ENCODE measurements at regions not wholly inside any gene's neighbourhood (a gene's known extent, or its start where the extent isn't known, plus 50 kb on each side); places are given as distances from the start of the nearest gene placed in this dataset.

DNA sequence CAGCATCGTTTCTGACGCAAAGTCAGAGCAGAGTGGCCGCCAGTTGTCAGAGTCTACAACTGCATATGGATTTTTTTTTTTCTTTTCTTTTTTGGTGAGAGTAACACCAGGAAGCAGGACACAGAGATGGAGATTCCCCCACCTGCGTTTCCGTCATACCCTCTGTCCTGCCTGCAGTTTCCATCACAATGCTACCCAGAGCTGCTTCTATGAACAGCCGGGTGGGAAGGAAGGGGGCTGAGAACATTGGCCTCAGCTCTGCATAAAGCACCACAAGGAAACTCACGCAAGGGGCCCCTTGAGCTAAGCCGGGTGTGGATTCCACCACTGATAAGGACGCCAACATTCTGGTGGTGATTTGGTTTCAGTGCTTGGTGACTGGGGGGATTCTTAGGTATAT, 183.5 kb upstream of the AFDN start:
- no peak for DNase-seq
- no peak for ATAC-seq (ENCODE audit: poor library complexity)
- intact Hi-C loops (cut with DNase I), result no loop called here

DNA sequence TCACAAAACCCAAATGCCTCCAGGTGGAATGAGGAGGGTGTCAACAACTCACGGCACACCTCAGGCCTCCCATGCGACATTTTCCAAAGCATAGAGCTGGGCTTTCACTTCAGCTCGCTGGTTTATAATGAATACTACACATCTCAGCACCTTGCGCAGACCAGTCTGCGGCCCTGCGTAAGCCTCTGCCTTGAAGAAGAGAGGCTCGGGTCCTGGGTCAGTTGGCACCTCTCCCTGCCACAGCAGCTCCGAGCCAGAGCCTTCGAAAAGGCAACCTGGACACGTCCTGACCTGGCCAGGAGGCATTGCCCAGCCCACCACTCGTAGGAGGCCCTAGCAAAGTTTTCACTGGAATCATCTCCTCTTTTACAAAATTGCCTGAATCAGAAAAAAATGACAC, 183.0 kb upstream of the AFDN start:
- ATAC-seq (ENCODE audit: poor library complexity), result no peak
- DNase-seq, result no peak
- intact Hi-C loops (cut with DNase I), result no loop called here

DNA sequence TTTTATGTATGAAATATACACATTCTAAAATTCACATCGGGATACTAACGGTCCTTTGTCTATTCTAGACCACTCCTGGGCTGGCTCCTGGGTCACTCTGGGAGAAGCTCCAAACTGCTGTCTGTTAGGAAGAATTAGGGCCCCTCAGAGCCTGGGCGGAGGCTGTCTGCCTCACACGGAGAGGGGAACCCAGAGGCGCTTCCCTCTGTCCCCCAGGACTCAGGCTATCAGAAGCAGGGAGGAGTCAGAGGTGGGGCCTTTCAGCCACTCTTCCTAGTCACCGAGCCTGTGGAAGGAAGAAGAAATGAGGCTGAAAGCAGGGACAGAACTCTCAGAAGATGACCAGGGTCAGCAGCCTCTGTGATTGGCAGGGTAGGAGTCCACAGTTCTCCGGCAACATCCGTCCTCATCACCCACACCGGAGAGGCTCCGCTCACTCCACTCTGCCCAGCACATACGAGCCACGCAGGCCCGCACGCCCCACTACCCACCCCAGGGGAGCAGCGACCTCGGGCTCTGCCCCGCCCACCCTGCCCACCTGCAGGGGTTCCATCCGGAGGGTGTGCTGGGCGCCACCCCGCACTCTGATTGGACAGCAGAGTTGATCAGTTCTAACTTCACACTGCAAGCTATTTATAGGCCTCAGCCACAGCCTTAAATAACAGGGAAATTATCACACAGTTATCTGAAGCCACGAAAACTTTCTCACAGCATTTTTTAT, 182.1 kb upstream of the AFDN start:
- no peak for DNase-seq
- intact Hi-C loops (cut with DNase I), result no loop called here
- ATAC-seq (ENCODE audit: poor library complexity), result peak; percentile 84

DNA sequence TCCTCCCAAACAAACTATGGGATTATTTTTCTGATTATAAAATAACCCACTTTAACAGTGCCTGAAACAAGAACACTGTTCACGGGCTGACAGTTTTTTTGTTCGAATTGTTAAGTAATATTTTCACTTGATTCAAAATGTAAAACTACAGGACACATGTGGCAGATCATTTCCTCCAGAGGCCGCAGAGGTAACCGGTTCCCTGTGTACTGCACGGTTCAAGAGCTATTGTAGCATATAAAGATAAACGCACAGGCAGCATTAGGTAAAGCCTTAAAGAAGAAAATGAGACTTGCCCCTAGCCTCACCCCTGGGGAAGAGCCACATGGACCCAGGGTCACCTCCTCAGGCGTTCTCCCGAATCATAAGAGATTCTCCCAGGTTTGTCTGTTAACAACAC, 181.3 kb upstream of the AFDN start:
- intact Hi-C loops (cut with DNase I), result no loop called here
- DNase-seq, result no peak
- peak; percentile 57 for ATAC-seq (ENCODE audit: poor library complexity)

DNA sequence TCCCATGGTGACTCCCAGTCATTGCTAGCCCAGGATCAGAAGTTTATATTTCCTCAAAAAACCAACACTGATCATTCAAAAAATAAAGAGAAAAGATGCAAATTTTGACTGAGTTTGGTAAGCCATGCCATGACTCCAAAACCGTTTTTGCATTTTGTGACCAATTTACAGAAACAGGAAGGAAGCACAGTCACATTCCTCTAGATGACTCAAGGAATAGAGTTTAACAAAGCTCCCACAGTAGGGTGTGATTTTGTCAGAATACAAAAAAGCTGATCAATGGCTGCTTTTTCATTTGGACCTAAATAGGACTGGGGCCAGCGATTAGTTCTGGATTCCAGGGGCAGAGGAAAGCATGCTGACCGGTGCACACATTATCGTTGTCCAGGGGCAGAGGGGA, 179.4 kb upstream of the AFDN start:
- intact Hi-C loops (cut with DNase I), result no loop called here
- no peak for ATAC-seq (ENCODE audit: poor library complexity)

DNA sequence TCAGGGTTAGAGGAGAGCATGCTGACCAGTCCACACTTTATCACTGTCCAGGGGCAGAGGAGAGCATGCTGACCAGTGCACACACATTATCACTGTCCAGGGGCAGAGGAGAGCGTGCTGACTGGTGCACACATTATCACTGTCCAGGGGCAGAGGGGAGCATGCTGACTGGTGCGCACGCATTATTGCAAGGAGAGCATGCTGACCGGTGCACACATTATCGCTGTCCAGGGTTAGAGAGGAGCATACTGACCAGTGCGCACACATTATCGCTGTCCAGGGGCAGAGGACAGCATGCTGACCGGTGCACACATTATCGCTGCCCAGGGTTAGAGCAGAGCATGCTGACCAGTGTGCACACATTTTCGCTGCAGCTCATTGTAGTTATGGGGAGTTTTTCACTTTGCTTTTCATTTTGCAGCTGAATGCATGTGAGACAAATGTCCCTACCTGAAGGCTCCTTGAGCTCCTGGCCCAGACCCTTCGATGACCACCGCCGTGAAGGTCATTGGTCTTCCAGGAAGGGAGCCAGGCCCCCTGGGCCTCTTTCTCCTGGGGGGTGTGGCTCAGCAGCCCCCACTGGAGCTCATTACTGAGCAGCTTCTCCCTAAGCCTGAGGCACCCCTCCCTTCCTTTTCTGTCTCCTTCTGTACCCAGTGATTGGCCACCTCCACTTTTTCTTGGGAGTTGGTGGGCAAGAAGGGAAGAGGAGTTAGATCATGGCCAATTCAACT, 178.8 kb upstream of the AFDN start:
- ATAC-seq (ENCODE audit: poor library complexity), result no peak
- DNase-seq, result no peak
- intact Hi-C loops (cut with DNase I), result no loop called here

More for the DNA sequence above, 179.4 kb upstream of the AFDN start:
- no peak for DNase-seq

DNA sequence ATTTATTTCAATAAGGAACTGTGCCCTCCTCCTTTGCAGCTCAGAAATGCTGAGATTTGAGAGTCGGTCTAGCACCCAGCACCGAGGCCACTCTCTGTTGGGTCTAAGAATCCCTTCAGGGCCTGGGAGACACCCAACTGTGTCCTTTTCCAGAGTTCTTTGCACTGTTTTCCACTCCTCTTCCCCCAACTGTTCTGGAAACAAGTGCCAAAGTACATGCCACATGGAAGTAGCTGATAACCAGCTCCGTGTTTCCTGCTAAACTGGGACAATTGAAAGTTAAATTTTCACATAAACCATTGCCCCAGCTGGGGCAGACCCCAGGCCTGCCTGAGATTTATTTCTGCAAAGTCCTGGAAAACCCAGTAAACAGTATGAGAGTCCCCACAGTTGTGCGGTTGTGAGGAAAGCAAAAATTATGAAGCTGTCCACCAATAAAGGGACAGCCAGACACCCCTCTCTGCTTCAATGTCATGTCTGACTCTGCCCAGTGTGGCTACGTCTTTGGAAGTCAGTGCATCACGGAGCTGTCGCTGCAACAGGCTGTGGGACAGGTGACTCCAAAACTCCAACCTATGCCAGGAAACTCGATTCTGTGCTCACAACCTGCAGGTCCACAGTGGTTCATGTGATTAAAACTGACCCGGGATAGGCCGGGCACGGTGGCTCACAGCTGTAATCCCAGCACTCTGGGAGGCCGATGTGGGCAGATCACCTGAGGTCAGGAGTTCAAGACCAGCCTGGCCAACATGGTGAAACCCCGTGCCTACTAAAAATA, 178.0 kb upstream of the AFDN start:
- intact Hi-C loops (cut with DNase I), result no loop called here
- DNase-seq, result no peak
- ATAC-seq (ENCODE audit: poor library complexity), result no peak

DNA sequence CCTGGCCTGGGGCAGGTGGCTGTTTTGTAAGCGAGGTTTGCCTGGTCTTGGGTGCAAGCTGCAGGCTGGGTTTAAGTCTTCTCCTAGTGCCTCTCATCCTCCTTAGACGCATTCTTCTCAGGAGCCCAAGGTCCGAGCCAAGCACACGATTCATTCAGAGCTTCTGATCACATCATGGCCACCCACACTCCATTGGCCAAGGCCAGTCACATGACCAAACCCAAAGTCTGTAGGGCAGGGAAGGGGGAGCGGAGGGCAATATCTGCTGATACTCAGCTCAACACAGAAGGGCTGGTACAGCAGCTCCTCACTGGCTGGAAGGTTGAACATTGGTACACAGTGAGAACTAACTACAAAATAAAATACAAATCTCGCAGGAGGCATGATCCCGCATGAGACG, 177.2 kb upstream of the AFDN start:
- no peak for ATAC-seq (ENCODE audit: poor library complexity)
- no peak for DNase-seq
- intact Hi-C loops (cut with DNase I), result no loop called here

DNA sequence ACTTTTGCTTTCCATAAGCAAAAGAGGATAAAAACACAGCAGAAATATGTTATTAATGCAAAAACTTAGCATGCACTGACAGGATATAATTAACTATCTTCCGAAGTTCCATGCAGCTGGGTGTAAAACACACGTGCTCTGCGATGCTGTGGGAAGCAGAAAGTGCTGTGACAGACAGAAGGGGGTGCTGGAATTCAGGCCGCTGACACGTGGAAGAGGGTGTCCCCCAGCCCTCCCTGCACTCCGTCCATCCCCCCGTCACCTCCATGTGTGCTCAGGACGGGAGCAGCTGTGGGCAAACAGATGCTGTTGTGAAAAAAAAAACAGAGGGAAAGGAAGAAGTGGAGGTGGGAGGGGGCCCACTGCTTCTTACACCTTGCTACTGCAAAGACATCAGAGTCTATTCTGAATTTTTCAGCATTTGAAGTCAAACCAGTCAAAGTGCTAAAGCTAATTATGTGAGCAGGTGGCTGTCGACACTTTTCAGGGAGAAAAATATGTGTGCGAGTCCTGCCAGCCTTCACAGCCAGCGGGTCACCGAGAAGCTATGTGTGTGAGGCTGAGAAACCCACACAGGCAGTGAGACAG, 175.9 kb upstream of the AFDN start:
- ATAC-seq (ENCODE audit: poor library complexity) (no peak), DNase-seq (no peak)
- intact Hi-C loops (cut with DNase I), result no loop called here

DNA sequence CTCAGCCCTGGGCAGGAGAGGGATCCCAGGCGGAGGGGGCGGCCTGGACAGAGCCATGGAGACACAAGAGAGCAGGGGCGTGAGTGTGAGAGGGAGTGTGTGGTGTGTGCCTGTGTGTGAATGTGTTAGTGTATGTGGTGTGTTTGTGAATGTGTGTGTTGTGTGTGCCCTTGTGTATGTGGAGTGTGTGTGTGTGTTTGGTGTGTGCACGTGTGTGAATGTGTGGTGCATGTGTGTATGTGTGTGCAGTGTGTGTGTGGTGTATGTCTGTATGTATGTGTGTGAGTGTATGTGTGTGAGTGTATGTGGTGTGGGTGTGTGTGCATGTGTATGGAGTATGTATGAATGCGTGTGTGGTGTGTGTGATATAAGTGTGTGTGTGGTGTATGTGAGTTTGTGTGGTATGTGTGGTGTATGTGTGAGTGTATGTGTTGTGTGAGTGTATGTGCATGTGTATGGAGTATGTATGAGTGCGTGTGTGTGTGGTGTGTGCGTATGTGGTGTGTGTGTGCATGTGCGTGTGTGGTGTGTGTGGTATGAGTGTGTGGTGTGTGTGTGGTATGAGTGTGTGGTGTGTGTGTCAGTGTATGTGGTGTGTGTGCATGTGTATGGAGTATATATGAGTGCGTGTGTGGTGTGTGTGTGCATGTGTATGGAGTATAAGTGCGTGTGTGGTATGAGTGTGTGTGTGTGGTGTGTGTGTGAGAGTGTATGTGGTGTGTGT, 175.2 kb upstream of the AFDN start:
- no peak for DNase-seq
- intact Hi-C loops (cut with DNase I), result no loop called here
- ATAC-seq (ENCODE audit: poor library complexity), result no peak

DNA sequence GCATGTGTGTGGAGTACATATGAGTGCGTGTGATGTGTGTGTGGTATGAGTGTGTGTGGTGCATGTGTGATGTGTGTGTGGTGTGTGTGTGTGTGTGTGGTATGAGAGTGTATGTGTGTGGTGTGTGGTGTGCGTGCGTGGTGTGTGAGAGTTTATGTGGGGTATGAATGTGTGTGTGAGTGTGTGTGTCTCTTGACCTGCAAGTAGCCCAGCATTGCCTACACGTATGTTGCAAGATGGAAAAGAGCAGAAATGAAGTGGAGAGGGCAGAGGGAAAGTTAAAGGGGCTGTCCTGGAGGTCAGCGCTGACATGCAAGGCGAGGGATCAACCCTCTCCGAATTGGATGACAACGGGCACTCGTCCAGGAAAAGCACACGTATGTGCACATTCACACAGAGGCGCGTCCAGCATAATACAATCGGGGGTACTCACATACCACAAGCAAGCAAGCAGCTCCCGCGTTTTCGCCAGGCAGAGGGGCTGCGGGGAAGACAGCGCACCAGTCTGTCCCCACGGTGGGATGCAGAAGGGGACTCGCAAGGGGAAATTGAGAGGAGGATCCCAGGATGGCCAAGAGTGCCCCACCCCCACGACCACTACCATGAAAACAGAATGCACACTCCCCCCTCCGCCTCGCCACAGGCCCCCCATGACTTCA, 174.5 kb upstream of the AFDN start:
- intact Hi-C loops (cut with DNase I), result no loop called here
- DNase-seq, result no peak
- no peak for ATAC-seq (ENCODE audit: poor library complexity)

DNA sequence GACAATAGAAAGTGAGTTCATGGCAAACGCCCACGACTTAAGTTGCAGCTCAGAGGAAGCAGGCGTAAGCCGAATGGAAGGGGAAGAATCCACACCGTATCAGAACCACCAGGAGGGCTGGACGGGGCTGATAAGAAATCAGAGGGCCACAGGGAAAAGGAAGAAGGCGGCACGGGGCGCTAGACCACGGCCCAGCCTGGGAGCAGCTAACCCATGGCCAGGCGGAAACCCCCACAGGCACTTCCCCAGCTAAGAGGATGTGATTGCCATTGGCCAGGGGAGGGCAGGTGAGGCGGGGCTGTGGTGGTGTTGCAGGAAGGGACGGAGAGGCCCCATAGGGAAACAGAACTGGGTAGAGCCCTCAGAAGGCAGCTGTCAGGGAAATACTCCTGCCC, 174.0 kb upstream of the AFDN start:
- DNase-seq (no peak), ATAC-seq (ENCODE audit: poor library complexity) (no peak)
- intact Hi-C loops (cut with DNase I), result no loop called here

DNA sequence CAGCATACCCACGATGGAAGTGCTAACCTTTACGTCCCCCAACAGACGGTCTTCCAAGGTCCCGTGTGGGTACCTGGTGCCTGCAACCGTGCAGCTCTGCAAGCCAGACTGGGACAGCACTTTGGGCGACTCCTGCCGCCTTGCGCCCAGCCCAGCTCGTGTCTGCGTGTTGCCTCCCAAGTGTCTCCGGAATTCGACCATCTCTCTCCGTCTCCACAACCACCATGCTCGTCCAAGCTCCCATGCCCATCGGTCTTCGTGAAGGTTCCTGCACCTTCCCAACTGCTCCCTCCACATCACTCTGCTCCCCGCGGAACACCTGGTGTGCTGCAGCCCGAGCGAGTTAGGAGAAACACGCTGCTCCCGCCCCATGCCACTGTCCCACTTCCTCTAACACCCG, 173.2 kb upstream of the AFDN start:
- no peak for DNase-seq
- ATAC-seq (ENCODE audit: poor library complexity), result no peak
- intact Hi-C loops (cut with DNase I), result no loop called here

DNA sequence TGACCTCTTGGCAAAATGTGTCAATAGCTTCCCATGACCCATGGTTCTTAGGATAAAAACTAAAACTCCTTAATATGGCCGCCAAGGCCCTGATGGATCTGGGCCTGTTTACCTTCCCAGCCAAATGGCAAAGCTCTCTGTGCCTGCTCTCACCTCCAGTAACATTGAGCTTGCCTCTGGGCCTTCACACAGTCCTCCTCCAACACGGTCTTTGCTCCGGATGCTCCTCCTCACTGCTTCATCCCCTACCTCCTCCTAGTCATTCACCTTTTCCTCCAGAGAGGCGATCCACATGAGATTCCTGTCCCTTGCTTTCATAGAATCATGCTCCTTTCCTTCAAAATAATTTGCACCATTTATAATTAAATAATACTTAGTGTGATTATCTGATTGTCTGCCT, 172.3 kb upstream of the AFDN start:
- intact Hi-C loops (cut with DNase I), result no loop called here
- DNase-seq (no peak), ATAC-seq (ENCODE audit: poor library complexity) (no peak)

DNA sequence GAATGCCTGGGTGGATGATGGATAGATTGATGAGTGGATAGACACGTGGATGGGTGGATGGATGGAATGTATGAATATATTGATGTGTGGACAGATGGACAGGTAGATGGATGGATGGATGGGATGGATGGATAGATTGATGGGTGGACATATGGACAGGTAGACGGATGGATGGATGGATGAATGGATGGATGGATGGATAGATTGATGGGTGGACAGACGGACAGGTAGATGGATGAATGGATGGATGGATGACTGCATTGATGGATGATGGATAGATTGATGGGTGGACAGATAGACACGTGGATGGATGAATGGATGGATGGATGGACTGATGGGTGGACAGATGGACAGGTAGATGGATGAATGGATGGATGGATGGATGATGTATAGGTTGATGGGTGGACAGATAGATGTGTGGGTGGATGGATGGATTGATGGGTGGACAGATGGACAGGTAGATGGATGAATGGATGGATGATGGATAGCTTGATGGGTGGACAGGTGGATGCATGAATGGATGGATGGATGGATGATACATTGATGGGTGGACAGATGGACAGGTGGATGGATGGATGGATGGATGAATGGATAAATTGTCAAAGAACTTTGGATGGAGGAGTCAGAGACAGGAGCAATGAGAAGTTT, 171.4 kb upstream of the AFDN start:
- intact Hi-C loops (cut with DNase I), result no loop called here
- ATAC-seq (ENCODE audit: poor library complexity) (no peak), DNase-seq (no peak)

DNA sequence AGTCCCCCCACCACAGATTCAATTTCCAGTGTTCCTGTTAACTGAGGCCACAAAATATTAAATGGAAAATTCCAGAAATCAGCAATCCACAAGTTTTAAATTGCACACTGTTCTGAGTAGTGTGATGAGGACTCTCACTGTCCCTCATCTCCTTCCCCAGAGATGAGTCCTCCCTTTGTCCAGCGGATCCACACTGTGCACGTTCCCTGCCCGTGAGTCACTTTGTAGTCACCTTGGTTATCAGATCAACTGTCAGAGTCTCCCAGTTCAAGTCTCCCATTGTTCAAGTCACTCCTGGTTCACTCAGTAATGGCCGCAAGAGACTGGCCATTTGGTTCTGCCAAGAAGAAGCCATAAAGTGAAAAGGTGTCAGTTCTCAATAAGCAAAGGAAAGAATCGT, 168.6 kb upstream of the AFDN start:
- ATAC-seq (ENCODE audit: poor library complexity) (no peak), DNase-seq (no peak)
- intact Hi-C loops (cut with DNase I), result no loop called here

DNA sequence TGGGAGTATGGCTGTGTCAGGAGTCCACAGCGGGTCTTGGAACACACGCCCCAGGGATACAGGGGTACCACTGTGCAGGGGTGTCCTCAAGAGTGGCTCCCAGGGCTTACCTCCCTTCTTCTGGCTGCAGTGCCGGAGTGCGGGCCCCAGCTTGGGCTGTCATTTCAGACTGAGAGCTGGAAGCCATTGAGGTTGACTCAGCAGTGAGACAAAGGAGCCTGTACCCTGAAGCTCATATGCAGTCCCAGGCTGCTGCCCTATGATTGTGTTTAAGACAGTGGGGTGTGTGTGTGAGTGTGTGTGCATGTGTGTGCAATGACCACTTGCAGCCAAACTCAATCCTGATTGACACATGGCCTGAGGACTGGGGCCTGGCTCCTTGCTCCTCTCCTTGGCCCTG, 167.7 kb upstream of the AFDN start:
- no peak for DNase-seq
- intact Hi-C loops (cut with DNase I), result no loop called here
- no peak for ATAC-seq (ENCODE audit: poor library complexity)

DNA sequence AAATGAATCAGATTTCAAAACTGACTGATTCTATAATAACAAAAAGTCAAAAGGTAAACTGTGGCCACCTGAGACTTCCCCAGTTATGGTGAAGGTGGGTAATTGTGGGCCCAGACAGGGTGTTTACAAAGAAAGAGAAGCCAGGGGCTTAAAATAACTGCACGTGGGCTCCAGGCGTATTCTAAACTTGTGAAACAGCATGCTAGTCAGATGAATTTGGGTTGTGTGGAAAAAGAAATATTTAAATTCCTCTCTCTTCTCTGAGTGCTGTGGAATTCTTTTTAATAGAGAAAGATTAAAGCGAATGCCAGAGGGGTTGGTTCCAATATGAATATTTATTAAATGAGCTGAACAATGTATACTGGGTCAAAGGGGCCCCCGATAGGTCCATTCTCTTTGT, 166.3 kb upstream of the AFDN start:
- DNase-seq (no peak), ATAC-seq (ENCODE audit: poor library complexity) (no peak)
- intact Hi-C loops (cut with DNase I), result no loop called here
